Ascending aorta (tissue), 2 donors: ENCODE measurements at regions not wholly inside any gene's neighbourhood (a gene's known extent, or its start where the extent isn't known, plus 50 kb on each side); places are given as distances from the start of the nearest gene placed in this dataset.

Source experiments
- DNase-seq, 2 donors: peaks; one replicate each; pipeline ENCODE4 v3.0.0-alpha.2; 2019; ENCODE audit warnings: low spot score in 2 of 2
- H3K27ac ChIP-seq, 2 donors: fragments of 200-600 bp; sonication (generic); one replicate each; pipeline ENCODE4 v1.5.1; 2016 to 2017; ENCODE audit warnings: mild to moderate bottlenecking in 1 of 2
- H3K27me3 ChIP-seq: fragments of 200-600 bp; sonication (generic); one replicate; pipeline ENCODE4 v1.5.1; 2017
- H3K36me3 ChIP-seq, 2 donors: fragments of 200-600 bp; sonication (generic); one replicate each; pipeline ENCODE4 v1.5.1; 2016
- H3K4me1 ChIP-seq, 2 donors: fragments of 200-600 bp; sonication (generic); one replicate each; pipeline ENCODE4 v1.5.1; 2016 to 2017; ENCODE audit warnings: mild to moderate bottlenecking in 1 of 2
- H3K4me3 ChIP-seq, 2 donors: fragments of 200-600 bp; sonication (generic); one replicate each; pipeline ENCODE4 v1.5.1; 2016 to 2017; ENCODE audit warnings: mild to moderate bottlenecking in 1 of 2
- H3K9me3 ChIP-seq, 2 donors: fragments of 200-600 bp; sonication (generic); one replicate each; pipeline ENCODE4 v1.5.1; 2016
- CTCF ChIP-seq, 3 experiments: fragments of 200-600 bp in 2 of 3; fragments of 450-650 bp in 1 of 3; sonication (generic) in 2 of 3; IDR thresholded peaks; one replicate each; pipeline ENCODE4 v1.5.1; 2016 to 2019; ENCODE audit warnings: antibody characterized with exemption in 3 of 3, mild to moderate bottlenecking in 1 of 3, moderate library complexity in 1 of 3
- intact Hi-C: fragments of 100-400 bp; cut with DNase I; formaldehyde crosslinking; loops from one replicate; pipeline ENCODE4 v1.15.1; 2023

GRCh38 chr10:111142092-111142768 lies 65.4 kb downstream of the ADRA2A start:
- intact Hi-C loops = no loop called here
- no peak for DNase-seq
- Histone ChIP-seq H3K4me1 (no peaks in the 10 kb centered on the region), H3K9me3 (no peaks in the 10 kb centered on the region), H3K4me3 (no peak overlapping the region), H3K27ac (no peak overlapping the region), H3K27me3 (no peaks in the 10 kb centered on the region), H3K36me3 (no peaks in the 10 kb centered on the region)
- TF ChIP-seq CTCF (IDR thresholded peaks at IDR 0.05) = no peak

GRCh38 chr10:111146025-111146640 lies 69.3 kb downstream of the ADRA2A start:
- DNase-seq = no peak
- no peaks in the 10 kb centered on the region for H3K9me3 ChIP-seq
- no peak for TF ChIP-seq CTCF (IDR thresholded peaks at IDR 0.05)
- no peak overlapping the region for H3K4me3 ChIP-seq
- H3K36me3 ChIP-seq = no peaks in the 10 kb centered on the region
- no peaks in the 10 kb centered on the region for H3K27me3 ChIP-seq
- no peaks in the 10 kb centered on the region for H3K4me1 ChIP-seq
- intact Hi-C loops = no loop called here
- no peak overlapping the region for H3K27ac ChIP-seq

GRCh38 chr10:111148025-111148424 lies 71.2 kb downstream of the ADRA2A start:
- H3K27ac ChIP-seq = no peak overlapping the region
- TF ChIP-seq CTCF (IDR thresholded peaks at IDR 0.05) = no peak
- intact Hi-C loops = no loop called here
- H3K36me3 ChIP-seq = no peaks in the 10 kb centered on the region
- H3K4me3 ChIP-seq = no peak overlapping the region
- H3K4me1 ChIP-seq = no peaks in the 10 kb centered on the region
- H3K27me3 ChIP-seq = no peaks in the 10 kb centered on the region
- DNase-seq = no peak
- no peaks in the 10 kb centered on the region for H3K9me3 ChIP-seq

- Histone ChIP-seq H3K9me3 (no peaks in the 10 kb centered on the region), H3K4me3 (no peak overlapping the region), H3K27ac (no peak overlapping the region), H3K27me3 (no peaks in the 10 kb centered on the region), H3K4me1 (no peaks in the 10 kb centered on the region), H3K36me3 (no peaks in the 10 kb centered on the region)
- intact Hi-C loops = no loop called here
- no peak for TF ChIP-seq CTCF (IDR thresholded peaks at IDR 0.05)
- no peak for DNase-seq
These were observed 71.6 kb downstream of the ADRA2A start for GRCh38 chr10:111148440-111148839.

- DNase-seq = no peak
- no peaks in the 10 kb centered on the region for H3K9me3 ChIP-seq
- H3K36me3 ChIP-seq = no peaks in the 10 kb centered on the region
- intact Hi-C loops = no loop called here
- H3K4me1 ChIP-seq = no peaks in the 10 kb centered on the region
- no peak for TF ChIP-seq CTCF (IDR thresholded peaks at IDR 0.05)
- H3K4me3 ChIP-seq = no peak overlapping the region
- H3K27me3 ChIP-seq = no peaks in the 10 kb centered on the region
- H3K27ac ChIP-seq = no peak overlapping the region
These were observed 73.9 kb downstream of the ADRA2A start for GRCh38 chr10:111150691-111151090.
